Keratinocyte (primary cell): ENCODE measurements at regions not wholly inside any gene's neighbourhood (a gene's known extent, or its start where the extent isn't known, plus 50 kb on each side); places are given as distances from the start of the nearest gene placed in this dataset.

Experiments used
- DNase-seq: peaks from one replicate; pipeline ENCODE4 v3.0.0-alpha.2; 2011; ENCODE audit warnings: low read depth, missing footprints, low spot score
- FAIRE-seq: peaks from 2 replicates; lab custom pipeline; 2011; peaks lifted over from hg19 to GRCh38; lab: Jason Lieb, UNC
- H2AFZ ChIP-seq: 2 replicates; pipeline ENCODE4 v1.6.0; 2012; ENCODE audit warnings: low read length, control low read depth, inconsistent platforms; ENCODE audit not compliant: control insufficient read depth
- H3K27ac ChIP-seq: 2 replicates; pipeline ENCODE4 v1.5.1; 2011; ENCODE audit warnings: low read length; ENCODE audit not compliant: control insufficient read depth, insufficient read depth
- H3K27me3 ChIP-seq: 3 replicates; pipeline ENCODE4 v1.6.0; 2011; ENCODE audit warnings: low read length; ENCODE audit not compliant: control insufficient read depth, insufficient read depth; ENCODE audit errors: extremely low read depth
- H3K36me3 ChIP-seq, 2 experiments: 2 replicates in 1 of 2; 3 replicates in 1 of 2; pipeline ENCODE4 v1.5.1; 2011; ENCODE audit warnings: low read length in 2 of 2, mild to moderate bottlenecking in 1 of 2; ENCODE audit not compliant: control insufficient read depth in 2 of 2, insufficient read depth in 2 of 2; ENCODE audit errors: extremely low read depth in 1 of 2
- H3K4me1 ChIP-seq: 3 replicates; pipeline ENCODE4 v1.5.1; 2011; ENCODE audit warnings: low read length; ENCODE audit not compliant: control insufficient read depth, insufficient read depth; ENCODE audit errors: extremely low read depth
- H3K4me2 ChIP-seq: 3 replicates; pipeline ENCODE4 v1.6.0; 2011; ENCODE audit warnings: low read depth, low read length; ENCODE audit not compliant: control insufficient read depth, insufficient read depth; ENCODE audit errors: extremely low read depth
- H3K4me3 ChIP-seq, 3 experiments: fragments of 200-600 bp in 1 of 3; sonication (generic) in 1 of 3; 2 replicates in 2 of 3; 3 replicates in 1 of 3; pipeline ENCODE4 v1.5.1; 2011 to 2016; ENCODE audit warnings: low read length in 3 of 3, mild to moderate bottlenecking in 3 of 3, control low read depth in 2 of 3, inconsistent platforms in 1 of 3, low read depth in 1 of 3, mixed read lengths in 1 of 3, mixed run types in 1 of 3, moderate library complexity in 1 of 3; ENCODE audit not compliant: control insufficient read depth in 2 of 3, insufficient read depth in 2 of 3; ENCODE audit errors: extremely low read depth in 1 of 3
- H3K79me2 ChIP-seq: 2 replicates; pipeline ENCODE4 v1.6.0; 2012; ENCODE audit warnings: low read length; ENCODE audit not compliant: control insufficient read depth, insufficient read depth
- H3K9ac ChIP-seq: 3 replicates; pipeline ENCODE4 v1.6.0; 2011; ENCODE audit warnings: low read length; ENCODE audit not compliant: control insufficient read depth, insufficient read depth; ENCODE audit errors: extremely low read depth
- H3K9me1 ChIP-seq: 3 replicates; pipeline ENCODE4 v1.6.0; 2011; ENCODE audit warnings: low read length; ENCODE audit not compliant: control insufficient read depth, insufficient read depth; ENCODE audit errors: extremely low read depth
- H3K9me3 ChIP-seq: 2 replicates; pipeline ENCODE4 v1.5.1; 2012; ENCODE audit warnings: low read depth, low read length; ENCODE audit not compliant: control insufficient read depth
- H4K20me1 ChIP-seq: 3 replicates; pipeline ENCODE4 v1.6.0; 2011; ENCODE audit warnings: low read length; ENCODE audit not compliant: control insufficient read depth, insufficient read depth; ENCODE audit errors: extremely low read depth
- EZH2 ChIP-seq: IDR thresholded peaks from one replicate; pipeline ENCODE4 v1.6.1; 2012; ENCODE audit warnings: inconsistent platforms, mild to moderate bottlenecking, low read length, moderate library complexity
- dilution Hi-C: fragments of 300-500 bp; cut with MboI; formaldehyde crosslinking; loops from one replicate; pipeline ENCODE4 v1.7.0; 2020; ENCODE audit warnings: low sequenced_read_pairs; ENCODE audit not compliant: extremely low pct_ligation_motif_present
- TF ChIP-seq, protein P1 (sequence below), 3 experiments: IDR thresholded peaks in 1 of 3; conservative IDR thresholded peaks in 1 of 3; optimal IDR thresholded peaks in 1 of 3; 2 replicates in 2 of 3; 3 replicates in 1 of 3; pipeline versions ENCODE3 to v1.5.1; 2011; ENCODE audit warnings: low read length in 3 of 3, mild to moderate bottlenecking in 3 of 3, moderate library complexity in 2 of 3, control low read depth in 1 of 3, inconsistent platforms in 1 of 3; ENCODE audit not compliant: insufficient read depth in 2 of 3; ENCODE audit errors: extremely low read depth in 1 of 3

DNA sequence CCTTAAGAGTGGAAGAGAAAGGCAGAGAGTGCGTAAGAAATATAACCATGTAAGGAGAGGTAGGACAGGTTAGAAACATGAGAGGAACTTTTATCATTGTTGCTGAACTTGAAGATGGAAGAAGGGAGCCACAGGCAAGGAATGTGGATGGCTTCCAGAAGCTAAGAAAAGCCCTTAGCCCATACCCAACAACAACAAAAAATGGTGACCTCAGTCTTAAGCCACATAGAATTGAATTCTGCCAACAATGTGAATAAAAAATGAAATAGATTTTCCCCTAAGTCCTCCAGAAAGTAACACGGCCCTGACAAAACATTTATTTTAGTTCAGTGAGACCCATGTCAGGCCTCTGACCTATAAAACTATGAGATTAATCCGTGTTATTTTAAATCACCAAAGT is 767.3 kb downstream of the FAM181B start:
- dilution Hi-C loops = no loop called here
- FAIRE-seq = no peak
- Histone ChIP-seq H3K79me2 (no peaks in the 10 kb centered on the region), H3K9me3 (no peaks in the 10 kb centered on the region), H2AFZ (no peak overlapping the region), H3K4me3 (no peak overlapping the region), H3K4me1 (no peaks in the 10 kb centered on the region), H3K9ac (no peak overlapping the region), H3K9me1 (no peaks in the 10 kb centered on the region), H4K20me1 (no peaks in the 10 kb centered on the region), H3K36me3 (no peaks in the 10 kb centered on the region), H3K4me2 (no peak overlapping the region), H3K27me3 (no peaks in the 10 kb centered on the region), H3K27ac (no peak overlapping the region)
- no peak for TF ChIP-seq EZH2
- TF ChIP-seq, protein P1, sequence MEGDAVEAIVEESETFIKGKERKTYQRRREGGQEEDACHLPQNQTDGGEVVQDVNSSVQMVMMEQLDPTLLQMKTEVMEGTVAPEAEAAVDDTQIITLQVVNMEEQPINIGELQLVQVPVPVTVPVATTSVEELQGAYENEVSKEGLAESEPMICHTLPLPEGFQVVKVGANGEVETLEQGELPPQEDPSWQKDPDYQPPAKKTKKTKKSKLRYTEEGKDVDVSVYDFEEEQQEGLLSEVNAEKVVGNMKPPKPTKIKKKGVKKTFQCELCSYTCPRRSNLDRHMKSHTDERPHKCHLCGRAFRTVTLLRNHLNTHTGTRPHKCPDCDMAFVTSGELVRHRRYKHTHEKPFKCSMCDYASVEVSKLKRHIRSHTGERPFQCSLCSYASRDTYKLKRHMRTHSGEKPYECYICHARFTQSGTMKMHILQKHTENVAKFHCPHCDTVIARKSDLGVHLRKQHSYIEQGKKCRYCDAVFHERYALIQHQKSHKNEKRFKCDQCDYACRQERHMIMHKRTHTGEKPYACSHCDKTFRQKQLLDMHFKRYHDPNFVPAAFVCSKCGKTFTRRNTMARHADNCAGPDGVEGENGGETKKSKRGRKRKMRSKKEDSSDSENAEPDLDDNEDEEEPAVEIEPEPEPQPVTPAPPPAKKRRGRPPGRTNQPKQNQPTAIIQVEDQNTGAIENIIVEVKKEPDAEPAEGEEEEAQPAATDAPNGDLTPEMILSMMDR (optimal IDR thresholded peaks at IDR 0.05 in 1 of 3, IDR thresholded peaks at IDR 0.05 in 1 of 3, conservative IDR thresholded peaks at IDR 0.05 in 1 of 3; ENCODE audit: extremely low read depth in 1 of 3, insufficient read depth in 2 of 3, low read length in 3 of 3) = no peak
- no peak for DNase-seq

DNA sequence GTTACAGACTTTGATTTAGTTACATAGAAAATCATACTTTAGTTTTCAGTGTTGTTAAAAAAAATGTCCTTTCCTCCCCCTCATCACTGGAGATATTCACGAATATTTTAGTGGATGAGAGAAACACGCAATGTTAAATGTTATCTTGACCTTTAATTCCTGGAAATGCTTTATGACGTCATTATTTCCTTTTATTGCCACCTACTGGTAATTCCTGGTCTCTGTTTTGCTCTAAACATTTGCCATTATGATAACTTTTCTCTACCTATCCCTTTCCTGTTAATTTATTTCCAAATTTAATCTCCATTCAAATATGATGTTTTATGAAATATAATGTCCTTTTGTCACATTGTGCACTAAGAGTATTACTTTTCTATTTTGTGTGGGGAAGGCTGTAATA is 770.6 kb downstream of the FAM181B start:
- Histone ChIP-seq H3K9me3 (no peaks in the 10 kb centered on the region), H4K20me1 (no peaks in the 10 kb centered on the region), H3K4me3 (no peak overlapping the region), H3K4me2 (no peak overlapping the region), H3K27ac (no peak overlapping the region), H3K36me3 (no peaks in the 10 kb centered on the region), H3K9me1 (no peaks in the 10 kb centered on the region), H3K27me3 (no peaks in the 10 kb centered on the region), H3K9ac (no peak overlapping the region), H2AFZ (no peak overlapping the region), H3K79me2 (no peaks in the 10 kb centered on the region), H3K4me1 (no peaks in the 10 kb centered on the region)
- FAIRE-seq (no peak), DNase-seq (no peak)
- dilution Hi-C loops = no loop called here
- TF ChIP-seq, protein P1 (optimal IDR thresholded peaks at IDR 0.05 in 1 of 3, IDR thresholded peaks at IDR 0.05 in 1 of 3, conservative IDR thresholded peaks at IDR 0.05 in 1 of 3; ENCODE audit: extremely low read depth in 1 of 3, insufficient read depth in 2 of 3, low read length in 3 of 3) = no peak
- TF ChIP-seq EZH2 = no peak
